ENCODE measurements at regions not wholly inside any gene's neighbourhood (a gene's known extent, or its start where the extent isn't known, plus 50 kb on each side); places are given as distances from the start of the nearest gene placed in this dataset.

DNA sequence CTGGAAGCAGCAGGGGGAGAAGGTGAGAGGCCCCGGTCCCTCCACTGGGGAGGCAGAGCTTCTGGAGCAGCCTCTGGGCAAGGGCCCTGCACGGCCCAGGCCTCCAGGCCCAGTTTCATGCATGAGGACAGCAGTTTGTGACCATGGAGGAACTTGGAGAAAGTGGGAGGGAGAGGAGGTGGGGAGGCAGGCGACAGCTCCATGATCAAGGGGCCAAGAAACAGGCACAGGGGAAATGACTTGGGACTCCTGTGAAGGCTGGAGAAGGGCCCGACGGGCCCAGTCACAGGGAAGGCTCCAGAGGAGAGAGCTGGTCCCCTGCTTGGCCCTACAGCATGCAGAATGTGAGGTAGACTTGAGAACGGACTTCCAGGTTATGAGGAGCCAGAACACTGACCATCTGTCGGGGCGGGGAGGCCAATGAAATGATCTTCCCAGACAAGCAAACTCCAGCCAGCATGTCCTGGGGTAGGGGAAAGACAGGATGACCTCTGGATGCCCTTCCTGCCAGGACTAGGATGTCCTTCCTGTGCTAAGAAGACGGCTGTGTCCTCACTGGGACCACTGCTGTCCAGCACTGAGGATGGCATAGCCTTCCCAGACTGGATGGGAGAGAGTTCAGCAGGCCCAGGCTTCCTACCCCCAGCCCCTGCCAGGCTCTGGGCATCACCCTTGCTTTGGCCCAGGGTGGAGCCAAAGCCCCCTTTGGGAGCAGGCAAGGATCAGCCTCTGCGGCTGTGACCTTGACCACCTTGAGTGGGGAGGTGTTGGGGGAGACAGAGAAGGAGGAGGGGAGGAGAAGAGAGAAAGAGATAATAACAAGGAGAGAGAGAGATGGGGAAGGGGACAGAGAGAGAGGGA lies 548.2 kb downstream of the PTPRU start:
- TF ChIP-seq, protein P1, sequence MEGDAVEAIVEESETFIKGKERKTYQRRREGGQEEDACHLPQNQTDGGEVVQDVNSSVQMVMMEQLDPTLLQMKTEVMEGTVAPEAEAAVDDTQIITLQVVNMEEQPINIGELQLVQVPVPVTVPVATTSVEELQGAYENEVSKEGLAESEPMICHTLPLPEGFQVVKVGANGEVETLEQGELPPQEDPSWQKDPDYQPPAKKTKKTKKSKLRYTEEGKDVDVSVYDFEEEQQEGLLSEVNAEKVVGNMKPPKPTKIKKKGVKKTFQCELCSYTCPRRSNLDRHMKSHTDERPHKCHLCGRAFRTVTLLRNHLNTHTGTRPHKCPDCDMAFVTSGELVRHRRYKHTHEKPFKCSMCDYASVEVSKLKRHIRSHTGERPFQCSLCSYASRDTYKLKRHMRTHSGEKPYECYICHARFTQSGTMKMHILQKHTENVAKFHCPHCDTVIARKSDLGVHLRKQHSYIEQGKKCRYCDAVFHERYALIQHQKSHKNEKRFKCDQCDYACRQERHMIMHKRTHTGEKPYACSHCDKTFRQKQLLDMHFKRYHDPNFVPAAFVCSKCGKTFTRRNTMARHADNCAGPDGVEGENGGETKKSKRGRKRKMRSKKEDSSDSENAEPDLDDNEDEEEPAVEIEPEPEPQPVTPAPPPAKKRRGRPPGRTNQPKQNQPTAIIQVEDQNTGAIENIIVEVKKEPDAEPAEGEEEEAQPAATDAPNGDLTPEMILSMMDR (IDR thresholded peaks at IDR 0.05) = no peak
- no peak for TF ChIP-seq POLR2A (IDR thresholded peaks at IDR 0.05)

All from thyroid gland (tissue), 4 donors.